Endothelial cell of umbilical vein (primary cell): ENCODE measurements at regions not wholly inside any gene's neighbourhood (a gene's known extent, or its start where the extent isn't known, plus 50 kb on each side); places are given as distances from the start of the nearest gene placed in this dataset.

Source experiments
- BruUV-seq: library from RNA; stranded (reverse); fragments of 400-500 nt; replicated peaks from 2 replicates; lab custom pipeline; 2021; lab: Mats Ljungman, UMichigan
- CTCF ChIA-PET: fragments of 300-600, 350-600 bp; sonication (Branson Sonifier 250); formaldehyde crosslinking; loops from one replicate; lab custom pipeline; 2021; ENCODE audit warnings: antibody characterized with exemption, inconsistent platforms; lab: Charles Lee
- POLR2A ChIA-PET: fragments of 300-600, 350-600 bp; sonication (Branson Sonifier 250); formaldehyde crosslinking; loops from one replicate; lab custom pipeline; 2021; ENCODE audit warnings: antibody characterized with exemption, inconsistent platforms; lab: Charles Lee
- DNase-seq: peaks from one replicate; pipeline ENCODE4 v3.0.0-alpha.2; 2011; ENCODE audit warnings: low read depth, low spot score
- FAIRE-seq: peaks from 2 replicates; lab custom pipeline; 2011; peaks lifted over from hg19 to GRCh38; lab: Jason Lieb, UNC
- H2AFZ ChIP-seq: 2 replicates; pipeline ENCODE4 v1.6.0; 2012; ENCODE audit warnings: low read depth, low read length, control low read depth, inconsistent platforms
- H3K27ac ChIP-seq: 2 replicates; pipeline ENCODE4 v1.5.1; 2011; ENCODE audit warnings: low read depth, mild to moderate bottlenecking, control low read depth, low read length, moderate library complexity; ENCODE audit not compliant: insufficient read depth
- H3K27me3 ChIP-seq, 2 experiments: 2 replicates each; pipeline versions ENCODE4 v1.6.0 to v1.6.1; 2011; ENCODE audit warnings: low read length in 2 of 2, mixed read lengths in 1 of 2; ENCODE audit not compliant: control insufficient read depth in 2 of 2, insufficient read depth in 2 of 2
- H3K36me3 ChIP-seq, 2 experiments: 2 replicates in 1 of 2; 3 replicates in 1 of 2; pipeline ENCODE4 v1.5.1; 2011; ENCODE audit warnings: low read length in 2 of 2, mild to moderate bottlenecking in 1 of 2, moderate library complexity in 1 of 2; ENCODE audit not compliant: control insufficient read depth in 2 of 2, insufficient read depth in 2 of 2; ENCODE audit errors: extremely low read depth in 1 of 2
- H3K4me1 ChIP-seq: 3 replicates; pipeline ENCODE4 v1.5.1; 2011; ENCODE audit warnings: mild to moderate bottlenecking, low read length; ENCODE audit not compliant: control insufficient read depth, insufficient read depth; ENCODE audit errors: extremely low read depth
- H3K4me2 ChIP-seq: 2 replicates; pipeline ENCODE4 v1.6.1; 2011; ENCODE audit warnings: low read length, control low read depth, mixed read lengths; ENCODE audit not compliant: insufficient read depth
- H3K4me3 ChIP-seq, 3 experiments: fragments of 200-600 bp in 1 of 3; sonication (generic), shearing (Covaris generic) in 1 of 3; replicated peaks in 1 of 3; 2 replicates each; pipeline ENCODE4 v1.5.1; 2011 to 2016; ENCODE audit warnings: control low read depth in 3 of 3, low read length in 3 of 3, mild to moderate bottlenecking in 2 of 3, inconsistent platforms in 1 of 3, low read depth in 1 of 3, moderate library complexity in 1 of 3; ENCODE audit not compliant: insufficient read depth in 1 of 3
- H3K79me2 ChIP-seq: 2 replicates; pipeline ENCODE4 v1.6.0; 2012; ENCODE audit warnings: low read length, inconsistent platforms; ENCODE audit not compliant: control insufficient read depth, insufficient read depth
- H3K9ac ChIP-seq: replicated peaks from 2 replicates; pipeline ENCODE3; 2011; ENCODE audit warnings: low read length, control low read depth; ENCODE audit not compliant: insufficient read depth; ENCODE audit errors: extremely low read depth
- H3K9me1 ChIP-seq: replicated peaks from 3 replicates; pipeline ENCODE4 v1.6.0; 2011; ENCODE audit warnings: mild to moderate bottlenecking, low read length; ENCODE audit not compliant: control insufficient read depth, insufficient read depth; ENCODE audit errors: extremely low read depth
- H3K9me3 ChIP-seq: replicated peaks from 2 replicates; pipeline ENCODE4 v1.5.1; 2012; ENCODE audit warnings: low read length, inconsistent platforms; ENCODE audit not compliant: control insufficient read depth, insufficient read depth
- H4K20me1 ChIP-seq: replicated peaks from 2 replicates; pipeline ENCODE3; 2011; ENCODE audit warnings: mild to moderate bottlenecking, low read length; ENCODE audit not compliant: control insufficient read depth, insufficient read depth; ENCODE audit errors: extremely low read depth
- CTCF ChIP-seq, 2 donors: IDR thresholded peaks; 1 replicate in 1 of 2; 2 replicates in 1 of 2; pipeline ENCODE4 v1.5.1; 2011; ENCODE audit warnings: low read length in 2 of 2, mild to moderate bottlenecking in 2 of 2, moderate library complexity in 2 of 2, control low read depth in 1 of 2, inconsistent platforms in 1 of 2, low read depth in 1 of 2; ENCODE audit not compliant: insufficient read depth in 1 of 2; ENCODE audit errors: extremely low read depth in 1 of 2
- EZH2 ChIP-seq: IDR thresholded peaks from 2 replicates; pipeline ENCODE4 v1.6.1; 2012; ENCODE audit warnings: borderline replicate concordance, low read depth, mild to moderate bottlenecking, moderate library complexity, low read length, inconsistent platforms; ENCODE audit not compliant: severe bottlenecking
- FOS ChIP-seq: IDR thresholded peaks from 2 replicates; pipeline ENCODE4 v1.6.1; 2011; ENCODE audit warnings: mild to moderate bottlenecking, low read length, moderate library complexity, borderline replicate concordance; ENCODE audit not compliant: insufficient read depth
- GATA2 ChIP-seq: IDR thresholded peaks from 2 replicates; pipeline ENCODE4 v1.7.0; 2011; ENCODE audit warnings: low read depth, mild to moderate bottlenecking, moderate library complexity, mixed read lengths, low read length; ENCODE audit not compliant: insufficient read length, insufficient read depth
- JUN ChIP-seq: IDR thresholded peaks from 2 replicates; pipeline ENCODE4 v1.6.1; 2011; ENCODE audit warnings: borderline replicate concordance, low read depth; ENCODE audit not compliant: insufficient read length, insufficient read depth
- MAX ChIP-seq: IDR thresholded peaks from 2 replicates; pipeline ENCODE4 v1.6.1; 2011; ENCODE audit not compliant: insufficient read depth, insufficient read length
- MYC ChIP-seq: IDR thresholded peaks from one replicate; pipeline ENCODE4 v1.6.1; 2011; ENCODE audit warnings: mild to moderate bottlenecking, low read depth, low read length
- POLR2A ChIP-seq: IDR thresholded peaks from 2 replicates; pipeline ENCODE4 v1.6.1; 2012; ENCODE audit warnings: low read depth, mild to moderate bottlenecking, control low read depth, low read length
- POLR2AphosphoS5 ChIP-seq: IDR thresholded peaks from 2 replicates; pipeline ENCODE4 v1.6.1; 2012; ENCODE audit warnings: low read depth, mild to moderate bottlenecking, control low read depth, low read length, moderate library complexity; ENCODE audit not compliant: insufficient read depth
- dilution Hi-C: fragments of 300-500 bp; cut with MboI; formaldehyde crosslinking; loops from one replicate; pipeline ENCODE4 v1.15.0; 2019; ENCODE audit warnings: low sequenced_read_pairs; ENCODE audit not compliant: extremely low pct_ligation_motif_present
- intact Hi-C: fragments of 100-400 bp; cut with micrococcal nuclease; formaldehyde crosslinking; loops from one replicate; pipeline ENCODE4 v1.10.0; 2022

- POLR2A ChIA-PET = no interaction called here
- no peaks in the 10 kb centered on the region for H3K27me3 ChIP-seq
- intact Hi-C loops (no loop called here), dilution Hi-C loops (no loop called here)
- no peaks in the 10 kb centered on the region for H3K79me2 ChIP-seq
- no peaks in the 10 kb centered on the region for H3K36me3 ChIP-seq
- H3K4me3 ChIP-seq = no peak overlapping the region
- H3K27ac ChIP-seq = no peak overlapping the region
- no peak for TF ChIP-seq FOS
- TF ChIP-seq GATA2 = no peak
- no peak for TF ChIP-seq POLR2A
- TF ChIP-seq EZH2 = no peak
- TF ChIP-seq MAX = no peak
- no peak for TF ChIP-seq JUN
- DNase-seq (no peak), FAIRE-seq (no peak)
- H3K9me3 ChIP-seq = no peaks in the 10 kb centered on the region
- H4K20me1 ChIP-seq = no peaks in the 10 kb centered on the region
- no peaks in the 10 kb centered on the region for H3K9me1 ChIP-seq
- H3K9ac ChIP-seq = no peak overlapping the region
- H3K4me1 ChIP-seq = no peaks in the 10 kb centered on the region
- BruUV-seq = no TSS peak
- CTCF ChIA-PET = no interaction called here
- no peak overlapping the region for H2AFZ ChIP-seq
- no peak overlapping the region for H3K4me2 ChIP-seq
Observed at GRCh38 chr5:63760965-63761364, 201.3 kb downstream of the HTR1A start.

GRCh38 chr5:63743096-63743798 is 219.0 kb downstream of the HTR1A start:
- no peak overlapping the region for H2AFZ ChIP-seq
- no peaks in the 10 kb centered on the region for H4K20me1 ChIP-seq
- H3K9ac ChIP-seq = no peak overlapping the region
- TF ChIP-seq CTCF (IDR thresholded peaks at IDR 0.05; ENCODE audit: extremely low read depth in 1 of 2, insufficient read depth in 1 of 2, low read depth in 1 of 2, low read length in 2 of 2) (no peak), MAX (no peak), EZH2 (no peak), JUN (no peak), POLR2A (no peak), FOS (no peak), MYC (no peak), POLR2AphosphoS5 (no peak), GATA2 (no peak)
- H3K36me3 ChIP-seq = no peaks in the 10 kb centered on the region
- ChIA-PET CTCF (no interaction called here), POLR2A (no interaction called here)
- no peak overlapping the region for H3K4me2 ChIP-seq
- H3K27me3 ChIP-seq = no peaks in the 10 kb centered on the region
- intact Hi-C loops = no loop called here
- DNase-seq (no peak), FAIRE-seq (no peak)
- BruUV-seq = no TSS peak
- no peaks in the 10 kb centered on the region for H3K9me3 ChIP-seq
- H3K79me2 ChIP-seq = no peaks in the 10 kb centered on the region
- dilution Hi-C loops = no loop called here
- H3K4me1 ChIP-seq = no peaks in the 10 kb centered on the region
- H3K27ac ChIP-seq = no peak overlapping the region
- no peaks in the 10 kb centered on the region for H3K9me1 ChIP-seq
- no peak overlapping the region for H3K4me3 ChIP-seq
